NT2/D1 (cell line): ENCODE measurements at regions not wholly inside any gene's neighbourhood (a gene's known extent, or its start where the extent isn't known, plus 50 kb on each side); places are given as distances from the start of the nearest gene placed in this dataset.

Experiments
- YY1 ChIP-seq: IDR thresholded peaks from 2 replicates; pipeline ENCODE4 v1.6.1; 2011; ENCODE audit not compliant: insufficient read length, insufficient read depth
- ZNF274 ChIP-seq: IDR thresholded peaks from 2 replicates; pipeline ENCODE4 v1.6.1; 2011; ENCODE audit warnings: mild to moderate bottlenecking, low read depth, low read length

DNA sequence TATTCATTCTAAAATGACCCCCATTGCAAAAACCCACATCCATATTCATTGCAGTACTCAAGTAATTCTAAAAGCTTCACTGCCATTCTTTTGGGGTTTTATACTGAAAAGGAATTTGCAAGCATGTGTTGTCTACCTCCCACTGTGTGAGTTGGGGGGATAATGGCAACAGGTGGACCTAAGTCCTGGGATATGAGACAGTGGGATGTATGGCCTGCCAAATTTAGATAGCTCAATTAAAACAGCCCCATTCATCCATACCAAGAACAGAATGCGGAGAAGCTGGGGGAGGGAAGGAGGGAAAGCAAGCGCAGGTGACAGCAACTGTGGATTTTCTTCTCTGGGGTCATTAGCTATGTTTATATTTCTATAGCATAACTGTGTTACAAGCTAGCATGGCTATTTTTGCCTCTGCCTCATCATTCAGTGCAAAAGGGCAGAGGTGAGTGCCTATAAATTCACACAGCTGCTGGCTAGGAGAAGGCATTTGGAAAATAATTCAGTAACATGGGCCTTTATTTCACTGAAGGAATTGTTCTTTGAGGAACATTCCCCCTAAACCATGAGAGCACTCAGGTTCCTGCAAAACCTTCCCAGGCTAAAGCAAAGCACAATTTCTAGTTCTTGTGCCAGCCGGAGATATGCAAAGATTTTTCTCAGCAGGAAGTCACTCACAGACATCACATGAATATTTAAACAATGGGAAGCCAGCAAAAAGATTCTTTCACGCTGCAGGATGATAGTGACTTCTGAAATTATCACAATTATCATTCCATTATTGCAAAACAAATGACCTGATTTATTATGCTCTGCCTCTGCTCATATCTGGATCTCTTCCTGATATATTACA lies 393.9 kb upstream of the ACVR2A start:
- TF ChIP-seq ZNF274: no peak
- TF ChIP-seq YY1: no peak
